Hepatocyte (in vitro differentiated cells): ENCODE measurements at regions not wholly inside any gene's neighbourhood (a gene's known extent, or its start where the extent isn't known, plus 50 kb on each side); places are given as distances from the start of the nearest gene placed in this dataset.
A peak's percentile ranks its signal among the peaks of the same experiment; 100 is the strongest.

Experiments used
- DNase-seq: peaks from one replicate; pipeline ENCODE4 v3.0.0-alpha.2; 2016; ENCODE audit warnings: low spot score
- H2AFZ ChIP-seq: fragments of 200-600 bp; sonication (generic); 2 replicates; pipeline ENCODE4 v1.6.0; 2016; ENCODE audit warnings: antibody characterized with exemption, mild to moderate bottlenecking
- H3K27ac ChIP-seq: fragments of 200-600 bp; sonication (generic); 2 replicates; pipeline ENCODE4 v1.5.1; 2016; ENCODE audit warnings: mild to moderate bottlenecking
- H3K27me3 ChIP-seq: fragments of 200-600 bp; sonication (generic); 2 replicates; pipeline ENCODE4 v1.6.1; 2016
- H3K36me3 ChIP-seq: fragments of 200-600 bp; sonication (generic); replicated peaks from 2 replicates; pipeline ENCODE4 v1.5.1; 2016; ENCODE audit warnings: low read depth; ENCODE audit not compliant: insufficient read depth
- H3K4me1 ChIP-seq: fragments of 200-600 bp; sonication (generic); 2 replicates; pipeline ENCODE4 v1.5.1; 2016; ENCODE audit warnings: mild to moderate bottlenecking, moderate library complexity; ENCODE audit not compliant: insufficient read depth
- H3K4me2 ChIP-seq: fragments of 200-600 bp; sonication (generic); 2 replicates; pipeline ENCODE4 v1.6.0; 2016
- H3K4me3 ChIP-seq: fragments of 200-600 bp; sonication (generic); 2 replicates; pipeline ENCODE4 v1.5.1; 2016; ENCODE audit warnings: mild to moderate bottlenecking
- H3K79me2 ChIP-seq: fragments of 200-600 bp; sonication (generic); 2 replicates; pipeline ENCODE4 v1.6.0; 2017; ENCODE audit warnings: mild to moderate bottlenecking
- H3K9me2 ChIP-seq: fragments of 200-600 bp; sonication (generic); replicated peaks from 2 replicates; pipeline ENCODE4 v1.6.0; 2017; ENCODE audit warnings: mild to moderate bottlenecking; ENCODE audit not compliant: insufficient read depth
- H3K9me3 ChIP-seq: fragments of 200-600 bp; sonication (generic); 2 replicates; pipeline ENCODE4 v1.5.1; 2016; ENCODE audit warnings: low read depth, mild to moderate bottlenecking
- H4K20me1 ChIP-seq: fragments of 200-600 bp; sonication (generic); 2 replicates; pipeline ENCODE4 v1.6.0; 2016; ENCODE audit warnings: mild to moderate bottlenecking; ENCODE audit not compliant: insufficient read depth, poor library complexity, severe bottlenecking
- CTCF ChIP-seq: fragments of 200-600 bp; sonication (generic); IDR thresholded peaks from 2 replicates; pipeline ENCODE4 v1.5.1; 2016; ENCODE audit warnings: antibody characterized with exemption, mild to moderate bottlenecking; ENCODE audit not compliant: poor library complexity
- EZH2 ChIP-seq: fragments of 200-600 bp; sonication (generic); IDR thresholded peaks from 2 replicates; pipeline ENCODE4 v1.6.1; 2016; ENCODE audit warnings: antibody characterized with exemption, mild to moderate bottlenecking, borderline replicate concordance
- EZH2phosphoT487 ChIP-seq: fragments of 200-600 bp; sonication (generic); IDR thresholded peaks from one replicate; pipeline ENCODE4 v1.6.1; 2018; ENCODE audit warnings: antibody characterized with exemption, mild to moderate bottlenecking, low read depth, moderate library complexity; ENCODE audit not compliant: unreplicated experiment, severe bottlenecking
- WGBS: methylation state at CpG from one replicate; pipeline ENCODE4 v1.1.6; 2016; ENCODE audit warnings: low lambda C conversion rate; ENCODE audit errors: missing lambda C conversion rate; 5-methylcytosine and 5-hydroxymethylcytosine counted together

GRCh38 chr1:72516264-72516663 is 233.9 kb upstream of the NEGR1 start:
- no peaks in the 10 kb centered on the region for H3K36me3 ChIP-seq
- H4K20me1 ChIP-seq = no peaks in the 10 kb centered on the region
- H3K4me3 ChIP-seq = no peak overlapping the region
- H3K4me1 ChIP-seq = no peaks in the 10 kb centered on the region
- no peak overlapping the region for H3K4me2 ChIP-seq
- no peak for TF ChIP-seq EZH2
- no peak for TF ChIP-seq CTCF
- TF ChIP-seq EZH2phosphoT487 = no peak
- no peaks in the 10 kb centered on the region for H3K27me3 ChIP-seq
- H3K9me3 ChIP-seq = no peaks in the 10 kb centered on the region
- H2AFZ ChIP-seq = no peak overlapping the region
- H3K9me2 ChIP-seq = no peaks in the 10 kb centered on the region
- 90% methylated on average over 4 of the region's 4 CpGs for WGBS
- H3K79me2 ChIP-seq = no peaks in the 10 kb centered on the region
- H3K27ac ChIP-seq = no peak overlapping the region
- no peak for DNase-seq

- TF ChIP-seq CTCF = no peak
- TF ChIP-seq EZH2phosphoT487 = no peak
- no peak for TF ChIP-seq EZH2
- Histone ChIP-seq H3K27ac (no peak overlapping the region), H3K4me3 (no peak overlapping the region), H3K79me2 (no peaks in the 10 kb centered on the region), H3K4me2 (no peak overlapping the region), H3K27me3 (no peaks in the 10 kb centered on the region), H3K9me3 (no peaks in the 10 kb centered on the region), H3K9me2 (no peaks in the 10 kb centered on the region), H2AFZ (no peak overlapping the region), H3K4me1 (no peaks in the 10 kb centered on the region), H3K36me3 (no peaks in the 10 kb centered on the region), H4K20me1 (no peaks in the 10 kb centered on the region)
- WGBS = 50% methylated on average over 5 of the region's 5 CpGs
- no peak for DNase-seq
These were observed 216.0 kb upstream of the NEGR1 start for GRCh38 chr1:72498371-72498770.

- Histone ChIP-seq H3K27ac (no peak overlapping the region), H3K27me3 (no peaks in the 10 kb centered on the region), H2AFZ (no peak overlapping the region), H3K36me3 (no peaks in the 10 kb centered on the region), H3K4me3 (no peak overlapping the region), H4K20me1 (no peaks in the 10 kb centered on the region), H3K9me2 (no peaks in the 10 kb centered on the region), H3K79me2 (no peaks in the 10 kb centered on the region), H3K4me2 (no peak overlapping the region), H3K4me1 (no peaks in the 10 kb centered on the region), H3K9me3 (no peaks in the 10 kb centered on the region)
- no peak for DNase-seq
- TF ChIP-seq EZH2phosphoT487 (no peak), CTCF (no peak), EZH2 (no peak)
These were observed 207.5 kb upstream of the NEGR1 start for GRCh38 chr1:72489801-72490200.

GRCh38 chr1:72485801-72486200 is 203.5 kb upstream of the NEGR1 start:
- H3K4me3 ChIP-seq = no peak overlapping the region
- H3K4me2 ChIP-seq = no peak overlapping the region
- H2AFZ ChIP-seq = no peak overlapping the region
- H3K9me2 ChIP-seq = no peaks in the 10 kb centered on the region
- peaks cover 11% of the 10 kb centered on the region for H3K4me1 ChIP-seq
- no peaks in the 10 kb centered on the region for H3K79me2 ChIP-seq
- H3K36me3 ChIP-seq = no peaks in the 10 kb centered on the region
- 55% methylated on average over 1 of the region's 1 CpG for WGBS
- no peaks in the 10 kb centered on the region for H4K20me1 ChIP-seq
- TF ChIP-seq CTCF (no peak), EZH2 (no peak), EZH2phosphoT487 (no peak)
- no peaks in the 10 kb centered on the region for H3K27me3 ChIP-seq
- H3K27ac ChIP-seq = no peak overlapping the region
- no peaks in the 10 kb centered on the region for H3K9me3 ChIP-seq
- peak; percentile 5 for DNase-seq
